HG03457 (cell line): ENCODE measurements at regions not wholly inside any gene's neighbourhood (a gene's known extent, or its start where the extent isn't known, plus 50 kb on each side); places are given as distances from the start of the nearest gene placed in this dataset.
"Not testable (repeated sequence)": the region's sequence is repeated elsewhere in the genome, so short reads cannot be mapped to it uniquely, and the experiment has no call there.

Experiments
- ATAC-seq: cut with Tn5 transposase; IDR thresholded peaks from one replicate; pipeline ENCODE4 v1.9.1; 2021; ENCODE audit warnings: moderate number of reproducible peaks; ENCODE audit not compliant: unreplicated experiment

DNA sequence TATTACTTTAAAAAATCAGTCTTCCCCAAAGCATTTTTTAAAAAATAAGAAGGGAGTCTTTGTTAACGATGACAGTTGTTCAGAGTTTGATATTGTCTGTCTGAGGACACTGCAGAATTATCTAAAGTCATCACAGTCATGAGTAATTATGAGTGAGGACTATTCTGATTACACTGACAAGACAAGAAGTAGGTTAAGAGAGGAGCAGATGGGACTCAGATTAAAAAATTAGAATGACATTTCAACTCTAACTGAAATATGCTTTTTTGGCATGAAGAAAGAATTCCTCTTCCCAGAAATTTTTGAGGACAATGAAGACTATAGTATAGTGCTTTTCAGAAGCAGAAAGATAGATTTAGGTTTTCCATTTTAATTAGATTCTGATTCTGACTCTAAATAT lies 456.5 kb downstream of the EPHA7 start:
- ATAC-seq: no peak

DNA sequence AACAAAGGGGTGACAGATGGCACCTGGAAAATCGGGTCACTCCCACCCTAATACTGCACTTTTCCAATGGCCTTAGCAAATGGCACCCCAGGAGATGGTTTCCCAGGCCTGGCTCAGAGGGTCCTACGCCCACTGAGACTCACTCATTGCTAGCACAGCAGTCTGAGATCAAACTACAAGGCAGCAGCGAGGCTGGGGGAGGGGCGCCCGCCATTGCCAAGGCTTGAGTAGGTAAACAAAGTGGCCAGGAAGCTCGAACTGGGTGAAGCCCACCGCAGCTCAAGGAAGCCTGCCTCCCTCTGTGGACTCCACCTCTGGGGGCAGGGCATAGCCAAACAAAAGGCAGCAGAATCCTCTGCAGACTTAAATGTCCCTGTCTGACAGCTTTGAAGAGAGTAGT lies 467.2 kb downstream of the EPHA7 start:
- ATAC-seq: not testable (repeated sequence)

DNA sequence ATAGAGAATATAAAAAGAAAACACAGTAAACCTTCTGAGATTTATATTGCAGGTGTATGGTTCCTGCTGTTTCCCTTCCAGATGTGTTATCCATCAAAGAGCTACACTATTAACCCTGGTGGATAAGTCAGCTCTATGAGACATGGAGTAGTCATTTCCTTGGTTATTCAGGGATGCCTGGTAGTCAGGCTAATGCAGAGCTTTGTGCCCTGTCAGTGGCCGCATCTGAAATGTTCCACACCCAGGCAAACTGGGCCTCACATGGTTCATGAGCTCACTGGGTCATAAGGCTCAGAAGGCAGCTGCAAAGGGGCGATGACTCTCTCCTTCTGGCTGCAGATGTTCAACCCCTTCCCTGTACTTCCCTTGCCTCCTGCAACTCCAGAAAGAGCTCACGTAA lies 473.6 kb downstream of the EPHA7 start:
- no peak for ATAC-seq

DNA sequence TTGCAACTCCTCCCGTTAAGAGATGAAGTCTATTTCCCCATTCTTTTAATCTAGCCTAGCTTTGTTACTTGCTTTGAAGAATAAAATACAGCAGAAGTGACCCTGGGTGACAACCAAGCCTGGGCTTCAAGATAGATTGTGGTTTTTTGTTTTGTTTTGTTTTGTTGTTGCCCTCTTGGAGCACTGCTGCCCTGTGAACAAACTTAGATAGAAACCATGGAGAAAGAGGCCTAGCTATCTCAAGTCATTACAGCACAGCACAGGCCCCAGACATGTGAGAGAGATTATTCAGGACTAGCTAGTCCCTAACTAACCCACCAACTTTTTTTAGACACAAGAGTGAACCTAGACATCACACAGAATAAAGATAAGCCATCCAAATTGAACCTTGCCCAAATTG lies 475.2 kb downstream of the EPHA7 start:
- ATAC-seq: no peak

GRCh38 chr6:92942549-92942948 lies 476.8 kb downstream of the EPHA7 start:
- no peak for ATAC-seq

GRCh38 chr6:92934625-92935024 lies 484.7 kb downstream of the EPHA7 start:
- no peak for ATAC-seq

DNA sequence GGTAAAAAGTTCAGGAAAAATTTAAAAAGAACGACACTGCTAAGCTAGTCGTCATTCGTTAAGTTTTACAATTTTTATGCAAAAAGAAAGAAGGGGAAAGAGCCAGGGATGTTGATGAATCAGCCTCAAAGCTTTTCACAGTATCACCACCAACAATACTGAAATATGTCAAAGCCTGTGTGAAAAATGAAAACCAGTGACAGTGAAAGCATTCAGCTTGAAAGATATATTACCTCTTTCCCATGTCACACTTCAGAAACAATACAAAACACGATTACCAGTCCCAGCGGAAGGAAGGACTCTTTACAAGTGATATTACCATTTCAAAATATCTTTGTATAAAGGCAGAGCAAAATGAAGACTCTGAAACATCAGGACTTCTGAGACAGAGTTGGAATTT lies 489.2 kb downstream of the EPHA7 start:
- no peak for ATAC-seq

GRCh38 chr6:92922216-92922806 lies 497.0 kb downstream of the EPHA7 start:
- no peak for ATAC-seq

- no peak for ATAC-seq
Measured at GRCh38 chr6:92915466-92915865, 503.9 kb downstream of the EPHA7 start.

- ATAC-seq: no peak
Measured at GRCh38 chr6:92911301-92911700, 508.1 kb downstream of the EPHA7 start.

DNA sequence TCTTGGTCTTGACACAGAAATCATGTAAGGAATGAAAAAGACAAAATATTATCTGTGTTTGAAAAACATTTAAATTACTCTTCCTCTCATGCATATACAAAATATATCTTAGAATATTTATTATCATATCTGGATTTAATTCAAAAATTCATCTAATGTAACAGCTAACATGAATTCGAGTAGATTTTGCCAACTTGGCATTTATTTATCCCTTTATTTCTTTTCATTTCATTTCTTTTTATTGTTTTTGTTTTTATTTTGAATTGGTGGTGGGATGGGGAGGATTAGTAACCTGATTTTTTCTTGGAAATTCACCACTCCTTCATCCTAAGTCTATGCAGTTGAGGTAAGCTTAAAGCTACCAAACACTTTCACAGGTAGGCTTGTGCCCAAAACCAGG lies 508.7 kb downstream of the EPHA7 start:
- ATAC-seq: no peak

DNA sequence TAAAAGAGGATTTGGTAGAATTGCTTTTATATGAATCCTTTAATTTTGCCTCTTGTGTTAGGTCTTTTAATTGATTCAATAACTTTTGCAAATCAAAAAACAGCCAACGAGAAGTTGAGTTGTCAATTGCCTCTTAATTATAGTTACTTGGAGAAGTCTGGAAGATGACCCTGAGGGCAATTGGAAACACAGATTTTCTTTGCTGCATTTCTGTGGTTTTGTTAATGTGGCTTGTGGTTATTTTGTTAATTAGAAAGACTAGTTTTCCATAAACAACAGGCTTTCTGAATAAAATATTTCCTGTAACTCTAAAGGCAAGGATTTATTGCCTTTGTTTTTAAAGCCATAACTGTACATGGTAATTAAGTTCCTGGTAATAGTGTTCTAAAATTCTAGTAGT lies 513.0 kb downstream of the EPHA7 start:
- no peak for ATAC-seq

DNA sequence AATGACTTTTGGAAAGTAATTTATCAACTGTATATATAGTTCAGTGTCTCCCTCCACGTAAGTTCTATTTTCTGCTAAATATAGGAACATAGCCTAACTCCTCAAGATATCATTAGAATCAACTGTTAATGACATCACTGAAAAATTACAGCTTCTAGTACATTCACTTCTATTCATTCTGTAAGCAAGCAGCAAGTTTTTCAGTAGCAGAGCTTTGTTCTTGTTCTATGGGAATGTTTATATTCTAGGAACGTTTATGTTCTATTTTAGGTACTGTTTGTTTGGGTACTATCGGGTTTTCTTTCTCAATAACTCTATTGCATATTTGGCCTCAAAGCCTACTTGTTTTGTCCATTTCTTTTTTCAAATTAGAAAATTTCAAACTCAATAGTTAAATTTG lies 525.6 kb downstream of the EPHA7 start:
- no peak for ATAC-seq

GRCh38 chr6:92892626-92893170 lies 526.7 kb downstream of the EPHA7 start:
- ATAC-seq: no peak

GRCh38 chr6:92888316-92888715 lies 531.0 kb downstream of the EPHA7 start:
- ATAC-seq: no peak

GRCh38 chr6:92887871-92888270 lies 531.5 kb downstream of the EPHA7 start:
- ATAC-seq: no peak

DNA sequence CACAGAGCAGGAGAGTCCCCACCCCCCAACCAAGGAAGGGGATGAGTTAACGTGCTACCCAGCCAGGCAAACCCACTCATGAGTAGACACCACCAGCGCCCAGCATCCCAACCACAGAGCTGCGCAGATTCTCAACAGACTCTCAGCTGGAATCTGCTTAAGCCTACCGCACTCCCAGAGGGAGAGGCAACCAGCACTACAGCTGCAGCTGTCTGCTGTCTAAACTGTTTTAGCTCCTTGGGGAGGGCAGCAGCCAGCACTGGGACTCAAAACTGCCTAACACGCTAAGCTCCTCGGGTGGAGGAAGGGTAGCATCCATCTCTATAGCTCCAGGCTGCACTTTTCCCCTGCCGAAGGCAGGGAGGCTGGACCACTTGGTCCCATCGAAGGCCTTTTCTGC lies 539.8 kb downstream of the EPHA7 start:
- no peak for ATAC-seq

- ATAC-seq: no peak
Measured at GRCh38 chr6:92864966-92865555, 554.3 kb downstream of the EPHA7 start.

- no peak for ATAC-seq
Measured at GRCh38 chr6:92849636-92850035, 569.7 kb downstream of the EPHA7 start.

- no peak for ATAC-seq
Measured at GRCh38 chr6:92848901-92849300, 570.5 kb downstream of the EPHA7 start.

- no peak for ATAC-seq
Measured at GRCh38 chr6:92848459-92848858, 570.9 kb downstream of the EPHA7 start.

GRCh38 chr6:92847988-92848387 lies 571.4 kb downstream of the EPHA7 start:
- no peak for ATAC-seq
